Esophagus squamous epithelium (tissue), 5 donors: ENCODE measurements at regions not wholly inside any gene's neighbourhood (a gene's known extent, or its start where the extent isn't known, plus 50 kb on each side); places are given as distances from the start of the nearest gene placed in this dataset.

Experiments
- DNase-seq: peaks from one replicate; lab custom pipeline; 2025; lab: John Stamatoyannopoulos, UW
- H3K27ac ChIP-seq, 4 donors: fragments of 200-600 bp; sonication (generic); one replicate each; pipeline ENCODE4 v1.5.1; 2016 to 2019; ENCODE audit warnings: mild to moderate bottlenecking in 1 of 4
- H3K27me3 ChIP-seq, 4 donors: fragments of 200-600 bp; sonication (generic); 1 replicate in 3 of 4; 2 replicates in 1 of 4; pipeline versions ENCODE4 v1.5.1 to v1.6.0; 2017 to 2021; ENCODE audit warnings: antibody characterized with exemption in 1 of 4
- H3K36me3 ChIP-seq, 3 donors: fragments of 200-600 bp; sonication (generic); one replicate each; pipeline ENCODE4 v1.5.1; 2016 to 2019
- H3K4me1 ChIP-seq, 3 donors: fragments of 200-600 bp; sonication (generic); one replicate each; pipeline ENCODE4 v1.5.1; 2017 to 2019
- H3K4me3 ChIP-seq, 4 donors: fragments of 200-600 bp; sonication (generic); 1 replicate in 3 of 4; 2 replicates in 1 of 4; pipeline ENCODE4 v1.5.1; 2016 to 2019; ENCODE audit warnings: mild to moderate bottlenecking in 2 of 4, moderate library complexity in 1 of 4
- H3K9me3 ChIP-seq, 3 donors: fragments of 200-600 bp; sonication (generic); one replicate each; pipeline ENCODE4 v1.5.1; 2016 to 2019
- POLR2A ChIP-seq, 4 donors: fragments of 450-650 bp; IDR thresholded peaks; one replicate each; pipeline ENCODE4 v1.6.1; 2017; ENCODE audit warnings: antibody characterized with exemption in 4 of 4, mild to moderate bottlenecking in 4 of 4, moderate library complexity in 3 of 4
- WGBS, 2 donors: methylation state at CpG; one replicate each; pipeline ENCODE4 v1.1.5; 2018; 5-methylcytosine and 5-hydroxymethylcytosine counted together
- intact Hi-C: fragments of 100-400 bp; cut with DNase I; formaldehyde crosslinking; loops from one replicate; pipeline ENCODE4 v1.15.0; 2022
- TF ChIP-seq, protein P1 (sequence below), 6 experiments: fragments of 450-650 bp in 4 of 6; fragments of 200-600 bp in 2 of 6; sonication (generic) in 2 of 6; IDR thresholded peaks; one replicate each; pipeline ENCODE4 v1.5.1; 2016 to 2019; ENCODE audit warnings: antibody characterized with exemption in 6 of 6, mild to moderate bottlenecking in 4 of 6, moderate library complexity in 4 of 6
- donor health status: DM: yes; HTN: yes; CAD: no.

DNA sequence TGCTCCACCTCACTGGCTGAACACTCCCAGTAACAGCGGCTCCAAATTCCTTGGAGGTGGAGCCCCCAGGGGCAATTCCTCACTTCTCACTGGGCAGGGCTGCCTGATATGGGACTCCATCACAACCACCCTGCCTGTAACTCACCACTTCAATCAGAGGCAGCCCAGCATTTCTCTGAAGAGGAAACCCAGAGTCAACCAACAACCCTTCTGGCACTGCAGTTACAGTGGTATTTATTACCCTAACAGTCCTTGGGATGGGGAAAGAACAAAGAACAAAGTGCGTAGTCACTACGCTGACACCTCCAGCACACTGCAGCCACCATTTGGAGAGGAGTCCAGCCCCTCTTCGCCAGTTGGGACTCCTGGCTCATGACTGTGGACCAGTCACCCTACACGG is 85.7 kb upstream of the GALNT13 start:
- no peak for DNase-seq
- no peaks in the 10 kb centered on the region for H3K36me3 ChIP-seq
- no peaks in the 10 kb centered on the region for H3K27me3 ChIP-seq
- TF ChIP-seq POLR2A (IDR thresholded peaks at IDR 0.05) = no peak
- TF ChIP-seq, protein P1, sequence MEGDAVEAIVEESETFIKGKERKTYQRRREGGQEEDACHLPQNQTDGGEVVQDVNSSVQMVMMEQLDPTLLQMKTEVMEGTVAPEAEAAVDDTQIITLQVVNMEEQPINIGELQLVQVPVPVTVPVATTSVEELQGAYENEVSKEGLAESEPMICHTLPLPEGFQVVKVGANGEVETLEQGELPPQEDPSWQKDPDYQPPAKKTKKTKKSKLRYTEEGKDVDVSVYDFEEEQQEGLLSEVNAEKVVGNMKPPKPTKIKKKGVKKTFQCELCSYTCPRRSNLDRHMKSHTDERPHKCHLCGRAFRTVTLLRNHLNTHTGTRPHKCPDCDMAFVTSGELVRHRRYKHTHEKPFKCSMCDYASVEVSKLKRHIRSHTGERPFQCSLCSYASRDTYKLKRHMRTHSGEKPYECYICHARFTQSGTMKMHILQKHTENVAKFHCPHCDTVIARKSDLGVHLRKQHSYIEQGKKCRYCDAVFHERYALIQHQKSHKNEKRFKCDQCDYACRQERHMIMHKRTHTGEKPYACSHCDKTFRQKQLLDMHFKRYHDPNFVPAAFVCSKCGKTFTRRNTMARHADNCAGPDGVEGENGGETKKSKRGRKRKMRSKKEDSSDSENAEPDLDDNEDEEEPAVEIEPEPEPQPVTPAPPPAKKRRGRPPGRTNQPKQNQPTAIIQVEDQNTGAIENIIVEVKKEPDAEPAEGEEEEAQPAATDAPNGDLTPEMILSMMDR (IDR thresholded peaks at IDR 0.05) = no peak
- peaks cover 0 to 15% (median 0%) of the 10 kb centered on the region in 3 donors for H3K9me3 ChIP-seq
- WGBS, 2 donors = 83 to 100% methylated on average over 3 to 5 of the region's 5 CpGs
- intact Hi-C loops = no loop called here
- H3K27ac ChIP-seq = no peak overlapping the region
- H3K4me1 ChIP-seq = no peaks in the 10 kb centered on the region
- no peak overlapping the region for H3K4me3 ChIP-seq

DNA sequence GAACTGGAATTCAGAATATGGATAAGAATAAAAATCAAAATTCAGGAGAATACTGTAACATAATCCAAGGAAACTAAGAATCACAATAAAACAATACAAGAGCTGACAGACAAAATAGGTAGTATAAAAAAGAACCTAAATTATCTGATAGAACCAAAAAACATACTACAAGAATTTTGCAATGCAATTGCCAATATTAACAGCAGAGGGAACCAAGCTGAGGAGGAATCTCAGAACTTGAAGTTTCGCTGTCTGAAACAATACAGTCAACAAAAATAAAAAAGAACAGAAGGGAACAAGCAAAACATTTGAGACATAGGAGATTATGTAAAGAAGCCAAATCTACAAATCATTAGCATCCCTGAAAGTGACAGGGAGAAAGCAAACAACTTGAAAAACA is 84.1 kb upstream of the GALNT13 start:
- no peak for DNase-seq
- intact Hi-C loops = no loop called here
- Histone ChIP-seq H3K4me3 (no peak overlapping the region), H3K4me1 (no peaks in the 10 kb centered on the region), H3K9me3 (peaks cover 0 to 15% (median 0%) of the 10 kb centered on the region in 3 donors), H3K36me3 (no peaks in the 10 kb centered on the region), H3K27ac (no peak overlapping the region), H3K27me3 (no peaks in the 10 kb centered on the region)
- WGBS, 2 donors = 69 to 85% methylated on average over 1 of the region's 1 CpG
- no peak for TF ChIP-seq POLR2A (IDR thresholded peaks at IDR 0.05)
- TF ChIP-seq, protein P1 (IDR thresholded peaks at IDR 0.05) = no peak

DNA sequence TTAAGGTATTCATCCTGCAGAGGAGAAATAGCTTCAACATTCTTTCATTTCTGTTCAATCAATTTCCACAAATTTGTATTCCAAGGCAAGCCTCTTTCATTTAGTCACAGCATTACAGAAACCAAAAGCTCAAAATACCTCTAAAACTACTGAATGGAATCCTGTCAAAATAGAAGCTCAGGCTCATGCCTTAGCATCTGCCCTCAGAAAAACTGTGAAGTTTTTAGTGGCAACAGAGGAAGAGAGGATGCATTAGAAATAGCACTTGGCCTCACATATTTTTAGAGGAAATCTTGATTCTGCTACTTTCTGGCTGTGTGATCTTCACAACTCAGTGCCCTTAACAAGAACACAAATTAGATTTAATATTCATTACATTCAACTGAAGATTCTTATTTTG is 69.1 kb upstream of the GALNT13 start:
- Histone ChIP-seq H3K27ac (no peak overlapping the region), H3K36me3 (no peaks in the 10 kb centered on the region), H3K27me3 (no peaks in the 10 kb centered on the region), H3K9me3 (no peaks in the 10 kb centered on the region), H3K4me1 (no peaks in the 10 kb centered on the region), H3K4me3 (no peak overlapping the region)
- DNase-seq = no peak
- TF ChIP-seq POLR2A (IDR thresholded peaks at IDR 0.05) = no peak
- TF ChIP-seq, protein P1 (IDR thresholded peaks at IDR 0.05) = no peak
- intact Hi-C loops = no loop called here

DNA sequence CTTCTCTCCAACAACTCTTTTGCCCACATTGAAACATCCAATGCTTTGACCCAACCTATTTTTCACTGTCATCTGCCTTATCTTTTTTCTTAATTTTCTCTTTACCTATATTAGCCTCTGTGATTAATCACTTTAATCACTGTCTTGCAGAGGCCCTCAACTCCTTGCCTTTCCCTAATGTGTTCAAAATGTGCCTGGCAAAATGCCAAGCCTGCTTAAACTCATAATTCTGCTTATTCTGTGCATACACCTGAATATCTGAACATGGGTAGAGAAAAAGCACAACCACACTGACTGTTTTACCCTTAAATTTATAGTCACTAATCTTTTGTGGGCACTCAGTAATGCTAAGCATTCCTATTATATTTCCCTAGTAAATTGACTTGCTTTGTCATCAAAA is 63.0 kb upstream of the GALNT13 start:
- Histone ChIP-seq H3K27me3 (no peaks in the 10 kb centered on the region), H3K9me3 (no peaks in the 10 kb centered on the region), H3K4me3 (no peak overlapping the region), H3K4me1 (no peaks in the 10 kb centered on the region), H3K27ac (no peak overlapping the region), H3K36me3 (no peaks in the 10 kb centered on the region)
- DNase-seq = no peak
- no peak for TF ChIP-seq POLR2A (IDR thresholded peaks at IDR 0.05)
- TF ChIP-seq, protein P1 (IDR thresholded peaks at IDR 0.05) = no peak
- intact Hi-C loops = no loop called here

DNA sequence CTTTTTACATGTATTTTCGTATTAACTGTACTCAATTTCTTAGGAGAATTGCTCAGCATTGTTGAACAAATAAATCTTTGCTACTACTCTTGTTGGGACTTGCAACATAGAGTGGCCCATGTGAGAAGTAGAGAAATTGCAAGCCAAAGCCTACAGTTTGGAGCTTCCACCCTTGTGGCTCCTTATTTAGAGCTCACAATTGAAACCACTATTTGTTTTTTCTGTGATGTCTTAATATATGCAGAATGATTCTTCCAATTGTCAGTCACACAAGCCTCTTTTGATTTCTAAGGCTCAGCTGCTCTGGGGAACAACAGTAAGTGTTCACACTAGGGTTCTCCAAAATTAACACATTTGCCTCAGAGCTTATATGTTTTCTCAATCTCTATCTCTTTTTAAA is 60.2 kb upstream of the GALNT13 start:
- no peaks in the 10 kb centered on the region for H3K9me3 ChIP-seq
- no peak for TF ChIP-seq POLR2A (IDR thresholded peaks at IDR 0.05)
- TF ChIP-seq, protein P1 (IDR thresholded peaks at IDR 0.05) = no peak
- H3K27me3 ChIP-seq = no peaks in the 10 kb centered on the region
- no peaks in the 10 kb centered on the region for H3K36me3 ChIP-seq
- no peaks in the 10 kb centered on the region for H3K4me1 ChIP-seq
- intact Hi-C loops = no loop called here
- H3K27ac ChIP-seq = no peak overlapping the region
- no peak for DNase-seq
- 15 to 41% methylated on average over 1 of the region's 1 CpG for WGBS, 2 donors
- no peak overlapping the region for H3K4me3 ChIP-seq
